H9 (cell line): ENCODE measurements at regions not wholly inside any gene's neighbourhood (a gene's known extent, or its start where the extent isn't known, plus 50 kb on each side); places are given as distances from the start of the nearest gene placed in this dataset.

Source experiments
- DNase-seq: peaks from one replicate; pipeline ENCODE4 v3.0.0-alpha.2; 2017
- H2AFZ ChIP-seq: one replicate; pipeline ENCODE4 v1.6.1; 2013; ENCODE audit warnings: mild to moderate bottlenecking, low read length, control low read depth, moderate library complexity
- H2AK5ac ChIP-seq: 2 replicates; pipeline ENCODE4 v1.6.1; 2013; ENCODE audit warnings: low read length, control low read depth, mixed read lengths; ENCODE audit not compliant: insufficient read length
- H2BK120ac ChIP-seq: one replicate; pipeline ENCODE4 v1.6.1; 2013; ENCODE audit warnings: low read depth, mild to moderate bottlenecking, low read length, control low read depth, inconsistent platforms; ENCODE audit not compliant: poor library complexity, severe bottlenecking
- H2BK12ac ChIP-seq: 2 replicates; pipeline ENCODE4 v1.6.1; 2013; ENCODE audit warnings: low read length, control low read depth, mixed read lengths, low read depth; ENCODE audit not compliant: insufficient read length
- H2BK15ac ChIP-seq: 2 replicates; pipeline ENCODE4 v1.6.1; 2013; ENCODE audit warnings: low read depth, low read length, control low read depth
- H2BK20ac ChIP-seq: one replicate; pipeline ENCODE4 v1.6.1; 2013; ENCODE audit warnings: low read depth, mild to moderate bottlenecking, low read length, control low read depth, inconsistent platforms; ENCODE audit not compliant: poor library complexity, severe bottlenecking
- H2BK5ac ChIP-seq: 2 replicates; pipeline ENCODE4 v1.6.1; 2013; ENCODE audit warnings: low read length, control low read depth, mixed read lengths; ENCODE audit not compliant: insufficient read length
- H3K14ac ChIP-seq: 2 replicates; pipeline ENCODE4 v1.6.1; 2013; ENCODE audit warnings: low read length, control low read depth; ENCODE audit not compliant: insufficient read depth
- H3K18ac ChIP-seq: 2 replicates; pipeline ENCODE4 v1.6.1; 2013; ENCODE audit warnings: low read depth, mild to moderate bottlenecking, mixed read lengths, low read length, control low read depth; ENCODE audit not compliant: insufficient read length
- H3K23ac ChIP-seq: 2 replicates; pipeline ENCODE4 v1.6.1; 2013; ENCODE audit warnings: low read length, control low read depth, mixed read lengths, low read depth; ENCODE audit not compliant: insufficient read length
- H3K23me2 ChIP-seq: 2 replicates; pipeline ENCODE4 v1.6.1; 2013; ENCODE audit warnings: low read depth, mild to moderate bottlenecking, mixed read lengths, low read length, control low read depth; ENCODE audit not compliant: insufficient read length, poor library complexity, severe bottlenecking
- H3K27ac ChIP-seq: 2 replicates; pipeline ENCODE4 v1.5.1; 2013; ENCODE audit warnings: low read length, control low read depth, mixed read lengths, low read depth; ENCODE audit not compliant: insufficient read length
- H3K27me3 ChIP-seq: 2 replicates; pipeline ENCODE4 v1.6.1; 2013; ENCODE audit warnings: low read length, control low read depth, inconsistent platforms; ENCODE audit not compliant: insufficient read depth
- H3K4ac ChIP-seq: 2 replicates; pipeline ENCODE4 v1.6.1; 2013; ENCODE audit warnings: low read depth, mild to moderate bottlenecking, control low read depth, inconsistent platforms, low read length, moderate library complexity
- H3K4me1 ChIP-seq: 2 replicates; pipeline ENCODE4 v1.6.1; 2013; ENCODE audit warnings: low read length, control low read depth, inconsistent platforms; ENCODE audit not compliant: insufficient read depth
- H3K4me2 ChIP-seq: 2 replicates; pipeline ENCODE4 v1.6.1; 2013; ENCODE audit warnings: low read length, control low read depth, mixed read lengths; ENCODE audit not compliant: insufficient read length, insufficient read depth
- H3K56ac ChIP-seq: 2 replicates; pipeline ENCODE4 v1.6.1; 2013; ENCODE audit warnings: low read depth, mild to moderate bottlenecking, mixed read lengths, low read length, control low read depth; ENCODE audit not compliant: insufficient read length
- H3K79me1 ChIP-seq: 2 replicates; pipeline ENCODE4 v1.6.1; 2013; ENCODE audit warnings: low read depth, mild to moderate bottlenecking, moderate library complexity, low read length, control low read depth, inconsistent platforms; ENCODE audit not compliant: insufficient read depth, poor library complexity, severe bottlenecking
- H3K79me2 ChIP-seq: 2 replicates; pipeline ENCODE4 v1.6.1; 2013; ENCODE audit warnings: low read length, control low read depth, inconsistent platforms; ENCODE audit not compliant: insufficient read depth
- H3K9ac ChIP-seq: 2 replicates; pipeline ENCODE4 v1.6.1; 2013; ENCODE audit warnings: low read length, control low read depth, mixed read lengths; ENCODE audit not compliant: insufficient read length; ENCODE audit errors: extremely low read depth
- H3K9me3 ChIP-seq: one replicate; pipeline ENCODE4 v1.6.1; 2013; ENCODE audit warnings: low read depth, low read length, inconsistent platforms; ENCODE audit not compliant: control insufficient read depth
- H3T11ph ChIP-seq: one replicate; pipeline ENCODE4 v1.6.1; 2013; ENCODE audit warnings: mild to moderate bottlenecking, low read length, control low read depth, inconsistent platforms
- H4K20me1 ChIP-seq: one replicate; pipeline ENCODE4 v1.6.1; 2013; ENCODE audit not compliant: control insufficient read depth, insufficient read length, insufficient read depth
- H4K5ac ChIP-seq: 2 replicates; pipeline ENCODE4 v1.6.1; 2013; ENCODE audit warnings: low read depth, mild to moderate bottlenecking, mixed read lengths, low read length, control low read depth; ENCODE audit not compliant: insufficient read length
- H4K8ac ChIP-seq: replicated peaks from 2 replicates; pipeline ENCODE4 v1.6.1; 2013; ENCODE audit warnings: low read length, control low read depth, mixed read lengths, low read depth; ENCODE audit not compliant: insufficient read length
- H4K91ac ChIP-seq: 2 replicates; pipeline ENCODE4 v1.6.1; 2013; ENCODE audit warnings: low read depth, mild to moderate bottlenecking, moderate library complexity, mixed read lengths, low read length, control low read depth; ENCODE audit not compliant: insufficient read length
- H3K27ac Mint-ChIP-seq, 3 experiments: 2 replicates in 2 of 3; 3 replicates in 1 of 3; pipeline ENCODE4 v1.8.0; 2020 to 2021; ENCODE audit warnings: mixed read lengths in 3 of 3, mild to moderate bottlenecking in 1 of 3, moderate library complexity in 1 of 3
- H3K27me3 Mint-ChIP-seq: 2 replicates; pipeline ENCODE4 v1.8.0; 2021; ENCODE audit warnings: low read depth, mild to moderate bottlenecking, moderate library complexity, mixed read lengths
- H3K36me3 Mint-ChIP-seq, 3 experiments: 2 replicates in 2 of 3; 3 replicates in 1 of 3; pipeline ENCODE4 v1.8.0; 2020 to 2021; ENCODE audit warnings: low read depth in 3 of 3, mixed read lengths in 3 of 3; ENCODE audit not compliant: insufficient read depth in 1 of 3
- H3K4me1 Mint-ChIP-seq, 2 experiments: 2 replicates each; pipeline ENCODE4 v1.8.0; 2020; ENCODE audit warnings: mixed read lengths in 2 of 2
- H3K4me3 Mint-ChIP-seq, 2 experiments: 2 replicates in 1 of 2; 3 replicates in 1 of 2; pipeline ENCODE4 v1.8.0; 2020 to 2021; ENCODE audit warnings: mild to moderate bottlenecking in 2 of 2, mixed read lengths in 2 of 2, moderate library complexity in 1 of 2
- H3K9me3 Mint-ChIP-seq, 2 experiments: 2 replicates in 1 of 2; 3 replicates in 1 of 2; pipeline ENCODE4 v1.8.0; 2020; ENCODE audit warnings: mild to moderate bottlenecking in 2 of 2, mixed read lengths in 2 of 2, moderate library complexity in 1 of 2
- CTCF ChIP-seq: fragments of 200-600 bp; sonication (generic); conservative IDR thresholded peaks from 3 replicates; pipeline ENCODE4 v1.8.0; 2021; ENCODE audit warnings: antibody characterized with exemption, mild to moderate bottlenecking
- whole genome bisulfite sequencing: extraction: QIAGEN DNeasy Blood & Tissue Kit; methylation state at CpG from one replicate; pipeline ENCODE4 v1.1.7; 2013; ENCODE audit warnings: missing lambda C conversion rate, low lambda C conversion rate, mixed read lengths; ENCODE audit not compliant: insufficient read length; ENCODE audit errors: extremely low coverage; 5-methylcytosine and 5-hydroxymethylcytosine counted together

GRCh38 chr2:4181062-4181461 is 477.7 kb downstream of the DCDC2C start:
- no peaks in the 10 kb centered on the region for H3K27me3 Mint-ChIP-seq
- Histone ChIP-seq H3K18ac (no peak overlapping the region), H3T11ph (no peak overlapping the region), H3K4me2 (no peak overlapping the region), H3K23me2 (no peaks in the 10 kb centered on the region), H4K20me1 (no peaks in the 10 kb centered on the region), H3K27ac (no peak overlapping the region), H2BK120ac (no peak overlapping the region), H4K5ac (no peak overlapping the region), H2AFZ (no peak overlapping the region), H4K91ac (no peak overlapping the region), H3K79me2 (no peaks in the 10 kb centered on the region), H3K9me3 (peaks cover 13% of the 10 kb centered on the region), H3K14ac (no peak overlapping the region), H3K27me3 (no peaks in the 10 kb centered on the region), H3K4ac (no peak overlapping the region), H3K56ac (no peak overlapping the region), H4K8ac (no peak overlapping the region), H2BK5ac (no peak overlapping the region), H3K9ac (no peak overlapping the region), H3K23ac (no peak overlapping the region), H3K79me1 (no peaks in the 10 kb centered on the region), H2BK15ac (no peak overlapping the region), H2AK5ac (no peak overlapping the region), H3K4me1 (no peaks in the 10 kb centered on the region), H2BK12ac (peak overlapping the region; percentile 14), H2BK20ac (no peak overlapping the region)
- 0 out of 4 replicates have a peak, but pooled peaks cover 3 to 4% of the 10 kb centered on the region in 2 experiments for H3K4me1 Mint-ChIP-seq
- TF ChIP-seq CTCF = no peak
- peaks cover 36 to 39% of the 10 kb centered on the region in 2 experiments for H3K9me3 Mint-ChIP-seq
- no peak for DNase-seq
- H3K4me3 Mint-ChIP-seq = no peak overlapping the region
- peaks cover 13 to 35% (median 13%) of the 10 kb centered on the region in 3 experiments for H3K36me3 Mint-ChIP-seq
- H3K27ac Mint-ChIP-seq = no peak overlapping the region
- WGBS = no CpG with 5 or more reads among the region's 1 CpG
